Middle frontal gyrus (tissue), 1 donor: ENCODE measurements at regions not wholly inside any gene's neighbourhood (a gene's known extent, or its start where the extent isn't known, plus 50 kb on each side); places are given as distances from the start of the nearest gene placed in this dataset.

Experiments
- DNase-seq: peaks from one replicate; pipeline ENCODE4 v3.0.0-alpha.2; 2015; ENCODE audit warnings: low spot score; ENCODE audit errors: extremely low spot score

- no peak for DNase-seq
Measured at GRCh38 chr17:69997332-69997731, 77.7 kb upstream of the KCNJ16 start.

DNA sequence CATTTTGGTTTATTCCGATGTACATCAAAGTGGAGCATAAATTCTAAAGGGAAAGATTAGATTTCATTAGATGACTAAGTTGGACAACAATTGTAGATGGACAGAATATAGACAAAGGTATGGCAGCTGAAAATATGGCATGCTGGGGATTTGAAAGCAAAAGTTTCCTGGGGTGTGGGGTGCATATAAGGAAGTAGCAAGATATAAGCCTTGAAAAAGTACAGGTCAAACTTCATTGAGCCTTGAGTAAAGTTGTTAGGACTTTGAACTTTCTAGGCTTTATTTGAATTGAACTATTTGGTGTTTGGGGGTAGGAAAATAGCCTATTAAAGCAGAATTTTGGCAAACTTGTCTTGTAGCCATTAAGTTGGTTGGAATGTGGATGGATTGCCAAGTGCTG lies 75.8 kb upstream of the KCNJ16 start:
- DNase-seq, result no peak

DNA sequence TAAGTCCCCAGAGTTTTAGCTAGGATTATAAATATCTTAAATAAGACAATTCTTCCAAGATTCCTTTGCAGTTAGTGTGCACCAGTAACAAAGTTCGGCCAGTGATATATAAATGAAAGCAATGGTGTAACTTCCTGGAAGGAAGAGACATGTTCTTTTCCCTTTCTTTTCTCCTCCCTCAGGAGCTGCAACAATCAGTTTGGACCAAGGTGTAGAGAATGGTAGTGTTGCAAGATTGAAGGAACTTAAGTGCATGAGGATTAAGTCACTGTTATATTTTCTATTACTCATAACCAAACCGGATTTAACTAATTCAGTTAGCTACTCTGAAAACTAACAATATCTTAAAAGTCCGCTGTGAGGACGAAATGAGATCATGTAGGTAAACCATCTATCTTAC lies 68.9 kb upstream of the KCNJ16 start:
- DNase-seq, result no peak

DNA sequence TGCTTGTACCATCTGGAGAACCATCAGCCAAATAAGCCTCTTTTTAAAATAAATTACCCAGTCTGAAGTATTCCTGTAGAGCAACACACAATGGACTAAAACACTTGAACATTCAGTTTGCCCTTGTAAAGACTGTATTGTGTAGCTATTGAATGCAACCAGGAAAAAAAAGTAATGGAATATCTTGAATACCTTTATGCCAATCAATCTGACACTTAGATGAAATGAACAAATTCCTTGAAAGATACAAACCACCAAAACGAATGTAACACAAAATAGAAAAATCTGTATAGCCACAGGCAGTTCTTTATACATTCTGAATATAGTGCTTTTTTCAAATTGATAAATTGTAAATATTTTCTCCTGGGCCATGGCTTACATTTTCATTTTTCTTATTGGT lies 63.3 kb upstream of the KCNJ16 start:
- DNase-seq, result no peak

DNA sequence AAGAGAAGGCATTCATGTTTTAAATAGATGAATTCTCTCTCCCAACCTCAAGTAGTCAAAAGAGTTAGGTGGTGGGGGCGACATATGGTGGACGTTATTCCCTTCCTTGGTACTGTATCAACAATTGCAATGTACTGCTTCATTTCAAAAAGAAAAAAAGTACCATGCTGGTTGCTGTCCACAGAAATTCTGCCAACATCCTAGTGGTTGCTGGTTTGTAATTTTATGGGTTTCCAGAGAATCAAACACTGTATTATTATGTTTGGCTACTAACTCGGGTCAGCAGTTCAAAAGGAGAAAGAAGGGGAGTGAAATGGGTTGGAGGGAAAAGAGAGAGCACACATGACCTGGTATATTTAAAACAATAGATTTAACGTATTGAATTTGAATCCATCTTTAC lies 61.1 kb upstream of the KCNJ16 start:
- no peak for DNase-seq

- no peak for DNase-seq
Measured at GRCh38 chr17:70017112-70017511, 57.9 kb upstream of the KCNJ16 start.

DNA sequence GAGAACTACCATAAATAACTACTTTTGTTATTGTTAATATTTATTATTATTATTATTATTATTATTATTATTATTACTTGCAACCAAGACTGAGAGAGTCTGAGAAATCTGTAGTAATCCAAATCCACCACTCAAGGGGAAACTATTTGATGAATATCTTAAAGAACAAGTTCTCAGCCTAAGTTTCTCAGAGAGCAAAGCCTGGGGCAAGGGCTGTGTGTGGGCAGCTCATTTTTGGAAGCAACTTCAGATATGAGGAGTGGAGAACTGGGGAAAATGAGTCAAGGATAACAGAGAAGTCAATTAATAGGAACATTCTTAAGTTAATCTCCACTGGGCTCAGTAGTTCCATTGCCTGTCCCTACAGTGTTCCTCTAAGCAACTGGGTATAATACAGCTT lies 57.1 kb upstream of the KCNJ16 start:
- DNase-seq, result no peak

DNA sequence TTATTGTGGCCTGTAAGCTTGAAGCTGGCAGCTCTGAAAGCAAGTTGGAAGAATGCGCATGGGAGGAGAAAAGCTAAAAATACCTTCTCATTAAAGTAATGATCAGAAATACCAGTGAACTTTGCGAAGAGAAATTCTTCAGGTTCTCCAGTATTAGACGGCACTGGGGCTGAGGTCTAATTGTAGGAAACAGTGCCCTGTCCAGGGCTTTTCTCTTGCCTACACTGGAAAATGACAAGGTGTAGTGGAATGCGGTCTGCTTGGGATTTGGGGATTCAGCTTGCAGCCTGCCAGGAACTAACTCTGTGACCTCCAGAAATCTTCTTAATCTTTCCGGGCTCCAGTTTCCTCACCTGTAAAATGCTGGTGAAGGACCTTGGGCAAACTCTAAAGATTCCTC lies 53.3 kb upstream of the KCNJ16 start:
- DNase-seq, result no peak

DNA sequence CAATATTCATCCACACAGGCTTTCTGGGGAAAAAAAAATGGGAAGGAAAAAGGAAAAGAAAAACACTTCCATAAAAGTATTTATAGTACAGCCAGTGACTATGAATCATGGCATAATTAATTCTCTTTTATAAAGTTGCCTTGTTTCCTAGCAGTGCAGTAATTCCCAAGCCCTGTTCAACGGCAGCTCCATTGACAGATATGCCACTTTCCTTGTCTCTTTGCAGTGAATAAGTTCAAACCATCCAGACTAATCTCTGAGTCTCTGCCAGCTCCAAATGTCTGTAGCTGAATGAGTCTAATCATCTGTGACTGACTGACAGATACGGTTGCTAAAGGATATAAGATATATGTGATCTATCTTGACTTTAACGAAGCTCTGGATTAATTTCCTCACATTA lies 52.9 kb upstream of the KCNJ16 start:
- no peak for DNase-seq

- DNase-seq, result no peak
Measured at GRCh38 chr17:70024253-70024652, 50.8 kb upstream of the KCNJ16 start.
